ENCODE measurements at regions not wholly inside any gene's neighbourhood (a gene's known extent, or its start where the extent isn't known, plus 50 kb on each side); places are given as distances from the start of the nearest gene placed in this dataset.

DNA sequence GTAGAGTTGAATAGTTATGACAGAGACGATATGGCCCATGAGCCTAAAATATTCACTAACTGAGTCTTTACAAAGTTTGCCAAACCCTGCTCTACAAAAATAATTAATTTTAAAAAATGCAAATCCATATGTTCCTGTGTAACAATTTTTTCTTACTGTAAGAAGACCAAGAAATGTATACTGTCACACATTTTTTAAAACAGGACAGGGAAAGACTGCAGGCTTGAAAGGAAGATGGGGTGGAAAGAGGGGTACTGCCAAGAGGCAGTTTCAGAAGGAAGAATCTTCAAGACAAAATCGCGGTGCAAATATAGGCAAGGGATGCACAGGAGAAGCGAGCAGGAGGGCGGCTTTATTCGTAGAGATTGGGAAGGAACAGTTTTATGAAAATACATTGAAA lies 115.7 kb upstream of the KLHL1 start:
- TF ChIP-seq EP300 (IDR thresholded peaks at IDR 0.05) (no peak), POLR2A (IDR thresholded peaks at IDR 0.05) (no peak), POLR2AphosphoS5 (IDR thresholded peaks at IDR 0.05) (no peak)
- TF ChIP-seq, protein P1, sequence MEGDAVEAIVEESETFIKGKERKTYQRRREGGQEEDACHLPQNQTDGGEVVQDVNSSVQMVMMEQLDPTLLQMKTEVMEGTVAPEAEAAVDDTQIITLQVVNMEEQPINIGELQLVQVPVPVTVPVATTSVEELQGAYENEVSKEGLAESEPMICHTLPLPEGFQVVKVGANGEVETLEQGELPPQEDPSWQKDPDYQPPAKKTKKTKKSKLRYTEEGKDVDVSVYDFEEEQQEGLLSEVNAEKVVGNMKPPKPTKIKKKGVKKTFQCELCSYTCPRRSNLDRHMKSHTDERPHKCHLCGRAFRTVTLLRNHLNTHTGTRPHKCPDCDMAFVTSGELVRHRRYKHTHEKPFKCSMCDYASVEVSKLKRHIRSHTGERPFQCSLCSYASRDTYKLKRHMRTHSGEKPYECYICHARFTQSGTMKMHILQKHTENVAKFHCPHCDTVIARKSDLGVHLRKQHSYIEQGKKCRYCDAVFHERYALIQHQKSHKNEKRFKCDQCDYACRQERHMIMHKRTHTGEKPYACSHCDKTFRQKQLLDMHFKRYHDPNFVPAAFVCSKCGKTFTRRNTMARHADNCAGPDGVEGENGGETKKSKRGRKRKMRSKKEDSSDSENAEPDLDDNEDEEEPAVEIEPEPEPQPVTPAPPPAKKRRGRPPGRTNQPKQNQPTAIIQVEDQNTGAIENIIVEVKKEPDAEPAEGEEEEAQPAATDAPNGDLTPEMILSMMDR (IDR thresholded peaks at IDR 0.05) = no peak
